CD8-positive, alpha-beta memory T cell (primary cell): ENCODE measurements at regions not wholly inside any gene's neighbourhood (a gene's known extent, or its start where the extent isn't known, plus 50 kb on each side); places are given as distances from the start of the nearest gene placed in this dataset.
A peak's percentile ranks its signal among the peaks of the same experiment; 100 is the strongest.
"Not testable (repeated sequence)": the region's sequence is repeated elsewhere in the genome, so short reads cannot be mapped to it uniquely, and the experiment has no call there.

ENCODE experiments used
- CTCF ChIA-PET: fragments of 350-600 bp; sonication (Branson Sonifier 250); formaldehyde crosslinking; loops from one replicate; lab custom pipeline; 2021; ENCODE audit warnings: antibody characterized with exemption; lab: Charles Lee
- POLR2A ChIA-PET: fragments of 350-600 bp; sonication (Branson Sonifier 250); formaldehyde crosslinking; loops from one replicate; lab custom pipeline; 2021; ENCODE audit warnings: antibody characterized with exemption; lab: Charles Lee
- DNase-seq, 5 donors: peaks; one replicate each; pipeline versions ENCODE4 v3.0.0 to v3.0.0-alpha.2; 2020 to 2022; ENCODE audit warnings: mixed read lengths in 1 of 5
- H3K27ac ChIP-seq: one replicate; pipeline ENCODE4 v1.7.0; 2013; ENCODE audit warnings: low read depth, mild to moderate bottlenecking, low read length, moderate library complexity
- H3K27me3 ChIP-seq: 2 replicates; pipeline ENCODE4 v1.7.0; 2013; ENCODE audit warnings: low read length, mild to moderate bottlenecking; ENCODE audit not compliant: insufficient read depth, poor library complexity, severe bottlenecking
- H3K36me3 ChIP-seq: 2 replicates; pipeline ENCODE4 v1.7.0; 2013; ENCODE audit warnings: mild to moderate bottlenecking, low read length, moderate library complexity; ENCODE audit not compliant: insufficient read depth
- H3K4me1 ChIP-seq: 2 replicates; pipeline ENCODE4 v1.7.0; 2013; ENCODE audit warnings: mild to moderate bottlenecking, low read length, moderate library complexity; ENCODE audit not compliant: insufficient read depth
- H3K4me3 ChIP-seq: 2 replicates; pipeline ENCODE4 v1.7.0; 2013; ENCODE audit warnings: mild to moderate bottlenecking, low read length
- H3K9me3 ChIP-seq: 2 replicates; pipeline ENCODE4 v1.7.0; 2013; ENCODE audit warnings: mild to moderate bottlenecking, low read length
- H3K27ac Mint-ChIP-seq, 8 donors: one replicate each; pipeline ENCODE4 v1.8.0; 2020 to 2021; ENCODE audit warnings: mixed read lengths in 8 of 8, mild to moderate bottlenecking in 6 of 8, inconsistent platforms in 3 of 8, moderate library complexity in 3 of 8
- H3K27me3 Mint-ChIP-seq, 2 donors: one replicate each; pipeline ENCODE4 v1.8.0; 2020 to 2021; ENCODE audit warnings: mixed read lengths in 2 of 2, mild to moderate bottlenecking in 1 of 2, moderate library complexity in 1 of 2
- H3K36me3 Mint-ChIP-seq, 3 donors: one replicate each; pipeline ENCODE4 v1.8.0; 2020 to 2021; ENCODE audit warnings: mixed read lengths in 3 of 3, inconsistent platforms in 1 of 3, mild to moderate bottlenecking in 1 of 3
- H3K4me1 Mint-ChIP-seq, 3 donors: one replicate each; pipeline ENCODE4 v1.8.0; 2020 to 2021; ENCODE audit warnings: mixed read lengths in 3 of 3, inconsistent platforms in 1 of 3, mild to moderate bottlenecking in 1 of 3
- H3K4me3 Mint-ChIP-seq, 7 donors: one replicate each; pipeline ENCODE4 v1.8.0; 2020 to 2021; ENCODE audit warnings: mixed read lengths in 7 of 7, mild to moderate bottlenecking in 6 of 7, moderate library complexity in 4 of 7, inconsistent platforms in 2 of 7
- H3K9me3 Mint-ChIP-seq, 5 donors: one replicate each; pipeline ENCODE4 v1.8.0; 2020 to 2022; ENCODE audit warnings: mixed read lengths in 5 of 5, mild to moderate bottlenecking in 3 of 5, moderate library complexity in 2 of 5, inconsistent platforms in 1 of 5

DNA sequence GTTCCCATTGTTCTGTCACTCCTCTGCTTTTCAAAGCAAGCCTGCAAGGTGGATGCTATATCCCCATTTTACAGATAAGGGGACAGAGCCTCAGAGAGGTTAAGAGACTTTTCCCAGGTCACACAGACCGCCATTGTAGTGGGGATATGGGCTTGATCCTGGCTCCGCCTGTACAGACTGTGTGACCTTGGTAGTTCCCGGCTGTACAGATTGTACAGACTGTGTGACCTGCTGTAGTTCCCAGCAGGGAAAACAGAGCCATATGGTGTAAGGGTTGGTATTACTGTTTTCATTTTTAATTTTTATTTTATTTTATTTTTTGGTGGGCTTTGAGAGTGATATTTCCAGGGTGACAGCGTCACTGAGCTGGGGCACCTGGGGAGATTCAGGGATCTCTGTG lies 63.2 kb upstream of the FAM153A start:
- CTCF ChIA-PET, H3K36me3 ChIP-seq, H3K27ac ChIP-seq, H3K4me3 Mint-ChIP-seq, H3K9me3 ChIP-seq, H3K36me3 Mint-ChIP-seq, H3K27ac Mint-ChIP-seq, H3K9me3 Mint-ChIP-seq, H3K27me3 Mint-ChIP-seq, H3K4me1 Mint-ChIP-seq, DNase-seq, H3K4me1 ChIP-seq, H3K4me3 ChIP-seq, POLR2A ChIA-PET, H3K27me3 ChIP-seq: not testable (repeated sequence)

DNA sequence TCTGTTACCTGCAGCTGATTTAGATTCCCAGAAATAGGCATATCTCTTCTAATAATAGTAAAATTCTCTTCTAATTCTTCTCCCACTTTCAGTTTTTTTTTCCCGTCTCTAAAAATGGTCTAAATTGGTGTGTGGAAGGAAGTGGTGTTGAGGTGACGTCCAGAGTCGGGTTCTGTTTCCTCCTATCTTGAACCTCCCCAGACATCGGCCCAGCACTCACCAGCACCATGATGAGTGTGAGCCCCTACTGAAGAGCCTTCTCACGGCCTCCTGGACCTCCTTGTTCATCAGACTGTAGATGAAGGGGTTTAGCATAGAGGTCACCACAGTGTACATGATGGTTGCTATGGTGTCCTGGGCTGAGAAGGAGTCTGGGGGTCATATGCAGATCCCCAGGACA lies 53.5 kb upstream of the FAM153A start:
- Mint-ChIP-seq H3K4me3 (peak overlapping the region in 3 of 7 donors; percentile 23 to 57 (median 55)), H3K4me1 (peaks cover 10 to 14% (median 11%) of the 10 kb centered on the region in 3 donors), H3K27ac (peak overlapping the region in 3 of 8 donors; percentile 8 to 83 (median 52))
- DNase-seq, H3K27me3 Mint-ChIP-seq, H3K27me3 ChIP-seq, H3K4me3 ChIP-seq, H3K36me3 ChIP-seq, CTCF ChIA-PET, H3K9me3 Mint-ChIP-seq, H3K9me3 ChIP-seq, H3K4me1 ChIP-seq, H3K27ac ChIP-seq, POLR2A ChIA-PET, H3K36me3 Mint-ChIP-seq: not testable (repeated sequence)
